GM18508 (cell line): ENCODE measurements at regions not wholly inside any gene's neighbourhood (a gene's known extent, or its start where the extent isn't known, plus 50 kb on each side); places are given as distances from the start of the nearest gene placed in this dataset.
"Not testable (repeated sequence)": the region's sequence is repeated elsewhere in the genome, so short reads cannot be mapped to it uniquely, and the experiment has no call there.

ENCODE experiments used
- ATAC-seq: cut with Tn5 transposase; IDR thresholded peaks from one replicate; pipeline ENCODE4 v1.9.1; 2021; ENCODE audit warnings: moderate number of reproducible peaks; ENCODE audit not compliant: insufficient read depth, unreplicated experiment

- ATAC-seq: not testable (repeated sequence)
Measured at GRCh38 chr3:72161285-72161684, 376.3 kb upstream of the PROK2 start.

GRCh38 chr3:72160351-72160750 is 375.4 kb upstream of the PROK2 start:
- ATAC-seq: no peak

- no peak for ATAC-seq
Measured at GRCh38 chr3:72159487-72159886, 374.5 kb upstream of the PROK2 start.

- no peak for ATAC-seq
Measured at GRCh38 chr3:72158639-72159326, 373.8 kb upstream of the PROK2 start.

- peak; percentile 54 for ATAC-seq
Measured at GRCh38 chr3:72157748-72158638, 373.0 kb upstream of the PROK2 start.

- no peak for ATAC-seq
Measured at GRCh38 chr3:72155391-72156064, 370.6 kb upstream of the PROK2 start.

- no peak for ATAC-seq
Measured at GRCh38 chr3:72154391-72155335, 369.7 kb upstream of the PROK2 start.

GRCh38 chr3:72153477-72154314 is 368.7 kb upstream of the PROK2 start:
- no peak for ATAC-seq

- ATAC-seq: no peak
Measured at GRCh38 chr3:72152551-72153476, 367.9 kb upstream of the PROK2 start.

GRCh38 chr3:72151465-72152238 is 366.7 kb upstream of the PROK2 start:
- ATAC-seq: no peak

GRCh38 chr3:72150634-72151412 is 365.9 kb upstream of the PROK2 start:
- ATAC-seq: no peak

- no peak for ATAC-seq
Measured at GRCh38 chr3:72149645-72150300, 364.8 kb upstream of the PROK2 start.

- no peak for ATAC-seq
Measured at GRCh38 chr3:72147600-72147999, 362.7 kb upstream of the PROK2 start.

- no peak for ATAC-seq
Measured at GRCh38 chr3:72145506-72146380, 360.8 kb upstream of the PROK2 start.
